Fibroblast of pulmonary artery (primary cell): ENCODE measurements at regions not wholly inside any gene's neighbourhood (a gene's known extent, or its start where the extent isn't known, plus 50 kb on each side); places are given as distances from the start of the nearest gene placed in this dataset.
"Not testable (repeated sequence)": the region's sequence is repeated elsewhere in the genome, so short reads cannot be mapped to it uniquely, and the experiment has no call there.

ENCODE experiments used
- DNase-seq: peaks from one replicate; pipeline ENCODE4 v3.0.0-alpha.2; 2010; ENCODE audit warnings: low read depth
- H3K4me3 ChIP-seq: replicated peaks from 2 replicates; pipeline ENCODE4 v1.5.1; 2011; ENCODE audit warnings: low read depth, mild to moderate bottlenecking, control low read depth, low read length, moderate library complexity
- TF ChIP-seq, protein P1 (sequence below): IDR thresholded peaks from 2 replicates; pipeline ENCODE4 v1.5.1; 2011; ENCODE audit warnings: mild to moderate bottlenecking, control low read depth, low read length, inconsistent platforms; ENCODE audit errors: missing control alignments

DNA sequence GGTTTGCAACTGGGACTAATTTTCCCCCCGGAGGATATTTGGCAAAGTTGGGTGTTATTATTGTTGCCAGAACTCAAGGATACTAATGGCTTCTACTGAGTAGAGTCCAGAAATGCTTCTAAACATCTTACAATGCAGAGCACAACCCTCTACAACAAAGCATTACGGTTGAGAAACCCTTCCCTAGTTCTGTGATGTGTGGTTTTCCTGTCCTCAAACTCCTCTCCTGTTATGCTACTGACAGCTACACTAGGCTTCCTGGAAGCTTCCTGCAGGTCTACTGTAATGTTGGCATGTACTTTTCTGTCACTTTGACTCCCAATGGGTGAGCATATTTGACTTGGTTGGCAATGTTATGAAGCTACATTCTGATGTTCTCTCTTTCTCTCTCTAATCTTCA, 1656.9 kb downstream of the MRPL39 start:
- TF ChIP-seq, protein P1, sequence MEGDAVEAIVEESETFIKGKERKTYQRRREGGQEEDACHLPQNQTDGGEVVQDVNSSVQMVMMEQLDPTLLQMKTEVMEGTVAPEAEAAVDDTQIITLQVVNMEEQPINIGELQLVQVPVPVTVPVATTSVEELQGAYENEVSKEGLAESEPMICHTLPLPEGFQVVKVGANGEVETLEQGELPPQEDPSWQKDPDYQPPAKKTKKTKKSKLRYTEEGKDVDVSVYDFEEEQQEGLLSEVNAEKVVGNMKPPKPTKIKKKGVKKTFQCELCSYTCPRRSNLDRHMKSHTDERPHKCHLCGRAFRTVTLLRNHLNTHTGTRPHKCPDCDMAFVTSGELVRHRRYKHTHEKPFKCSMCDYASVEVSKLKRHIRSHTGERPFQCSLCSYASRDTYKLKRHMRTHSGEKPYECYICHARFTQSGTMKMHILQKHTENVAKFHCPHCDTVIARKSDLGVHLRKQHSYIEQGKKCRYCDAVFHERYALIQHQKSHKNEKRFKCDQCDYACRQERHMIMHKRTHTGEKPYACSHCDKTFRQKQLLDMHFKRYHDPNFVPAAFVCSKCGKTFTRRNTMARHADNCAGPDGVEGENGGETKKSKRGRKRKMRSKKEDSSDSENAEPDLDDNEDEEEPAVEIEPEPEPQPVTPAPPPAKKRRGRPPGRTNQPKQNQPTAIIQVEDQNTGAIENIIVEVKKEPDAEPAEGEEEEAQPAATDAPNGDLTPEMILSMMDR: no peak
- DNase-seq: no peak
- no peak overlapping the region for H3K4me3 ChIP-seq

DNA sequence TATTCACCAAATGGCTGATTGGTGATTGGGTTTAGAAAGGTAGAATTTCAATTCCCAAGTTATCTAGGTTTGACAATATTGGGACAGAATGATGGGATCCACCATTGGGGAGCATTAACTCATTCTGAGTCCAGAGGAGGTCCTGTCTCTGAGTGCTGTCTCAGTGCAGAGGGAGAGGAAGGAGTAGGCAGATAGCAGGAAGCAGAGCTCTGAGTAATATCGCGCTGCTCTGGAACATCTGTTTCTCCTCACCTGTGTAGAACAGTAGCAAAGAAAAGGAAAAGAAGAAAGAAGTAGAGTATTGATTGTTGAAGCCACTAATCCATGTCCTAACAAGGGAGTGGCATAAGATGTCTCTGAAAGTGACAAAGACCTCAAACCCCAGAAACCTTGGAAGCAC, 1657.8 kb downstream of the MRPL39 start:
- no peak overlapping the region for H3K4me3 ChIP-seq
- TF ChIP-seq, protein P1: no peak
- DNase-seq: no peak

- no peak for DNase-seq
- no peak overlapping the region for H3K4me3 ChIP-seq
Measured at GRCh38 chr21:23939369-23940065, 1667.8 kb downstream of the MRPL39 start.

DNA sequence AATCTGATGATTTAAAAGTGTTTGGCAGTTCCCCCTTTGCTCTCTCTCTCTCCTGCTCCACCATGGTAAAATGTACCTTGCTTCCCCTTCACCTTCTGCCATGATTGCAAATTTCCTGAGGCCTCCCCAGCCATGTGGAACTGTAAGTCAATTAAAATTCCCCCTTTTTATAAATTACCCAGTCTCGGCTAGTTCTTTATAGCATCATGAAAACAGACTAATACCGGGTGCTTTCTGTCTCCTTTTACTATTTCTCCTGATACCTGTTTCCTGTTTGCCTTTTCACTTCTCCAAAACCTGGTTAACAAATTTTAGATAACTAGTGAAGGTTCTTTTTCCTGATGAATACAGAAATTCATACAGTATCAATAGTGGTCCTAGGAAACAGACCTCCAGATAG, 1670.3 kb downstream of the MRPL39 start:
- DNase-seq: no peak
- TF ChIP-seq, protein P1: no peak
- no peak overlapping the region for H3K4me3 ChIP-seq

More at GRCh38 chr21:23939369-23940065, 1667.8 kb downstream of the MRPL39 start:
- TF ChIP-seq, protein P1: no peak

DNA sequence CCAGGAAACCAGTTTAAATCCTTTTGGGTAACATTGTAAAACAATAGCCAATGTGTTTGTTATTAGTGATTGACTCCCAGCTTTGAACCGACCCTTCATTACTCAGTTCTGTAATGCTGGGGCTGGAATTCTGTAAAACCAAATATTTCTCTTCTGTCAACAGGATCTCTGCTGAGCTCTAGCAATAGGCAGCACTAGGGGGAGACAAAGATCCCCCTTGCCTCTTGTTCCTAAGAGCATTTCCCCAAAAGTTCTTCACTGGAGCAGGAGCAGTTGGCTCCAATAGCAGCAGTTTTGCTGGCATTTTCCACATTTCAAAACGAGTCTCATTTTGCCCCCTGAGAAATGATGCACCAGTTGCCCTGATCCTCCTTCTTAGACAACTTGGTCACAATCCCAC, 1671.1 kb downstream of the MRPL39 start:
- DNase-seq: peak; percentile 33
- no peak overlapping the region for H3K4me3 ChIP-seq
- TF ChIP-seq, protein P1: peak; percentile 43

- TF ChIP-seq, protein P1: no peak
Measured at GRCh38 chr21:23930565-23930964, 1676.7 kb downstream of the MRPL39 start.

GRCh38 chr21:23926430-23926829, 1680.9 kb downstream of the MRPL39 start:
- not testable (repeated sequence) for DNase-seq, H3K4me3 ChIP-seq

More at GRCh38 chr21:23930565-23930964, 1676.7 kb downstream of the MRPL39 start:
- H3K4me3 ChIP-seq: no peak overlapping the region
- DNase-seq: no peak
